GM18868 (cell line): ENCODE measurements at regions not wholly inside any gene's neighbourhood (a gene's known extent, or its start where the extent isn't known, plus 50 kb on each side); places are given as distances from the start of the nearest gene placed in this dataset.

Experiments
- ATAC-seq: cut with Tn5 transposase; IDR thresholded peaks from one replicate; pipeline ENCODE4 v1.9.1; 2021; ENCODE audit warnings: mild to moderate bottlenecking, moderate library complexity; ENCODE audit not compliant: unreplicated experiment

GRCh38 chr20:41889126-41889843, 271.1 kb upstream of the CHD6 start:
- no peak for ATAC-seq

GRCh38 chr20:41888434-41888833, 270.3 kb upstream of the CHD6 start:
- no peak for ATAC-seq

- no peak for ATAC-seq
Observed at GRCh38 chr20:41887500-41887899, 269.3 kb upstream of the CHD6 start.

- ATAC-seq, result no peak
Observed at GRCh38 chr20:41881466-41882046, 263.4 kb upstream of the CHD6 start.

- no peak for ATAC-seq
Observed at GRCh38 chr20:41879123-41879522, 260.9 kb upstream of the CHD6 start.

- ATAC-seq, result no peak
Observed at GRCh38 chr20:41877911-41878310, 259.7 kb upstream of the CHD6 start.

GRCh38 chr20:41874658-41875057, 256.5 kb upstream of the CHD6 start:
- ATAC-seq, result no peak

GRCh38 chr20:41872930-41873329, 254.8 kb upstream of the CHD6 start:
- no peak for ATAC-seq

- no peak for ATAC-seq
Observed at GRCh38 chr20:41870869-41871462, 252.8 kb upstream of the CHD6 start.

- ATAC-seq, result no peak
Observed at GRCh38 chr20:41869261-41869660, 251.1 kb upstream of the CHD6 start.

- no peak for ATAC-seq
Observed at GRCh38 chr20:41865938-41866337, 247.8 kb upstream of the CHD6 start.

GRCh38 chr20:41862476-41862875, 244.3 kb upstream of the CHD6 start:
- ATAC-seq, result no peak

- ATAC-seq, result no peak
Observed at GRCh38 chr20:41861772-41862422, 243.7 kb upstream of the CHD6 start.

GRCh38 chr20:41854765-41855164, 236.6 kb upstream of the CHD6 start:
- ATAC-seq, result no peak

GRCh38 chr20:41853806-41854205, 235.6 kb upstream of the CHD6 start:
- no peak for ATAC-seq

- ATAC-seq, result no peak
Observed at GRCh38 chr20:41848180-41848579, 230.0 kb upstream of the CHD6 start.

GRCh38 chr20:41837669-41838224, 219.6 kb upstream of the CHD6 start:
- ATAC-seq, result no peak

- ATAC-seq, result no peak
Observed at GRCh38 chr20:41833739-41834138, 215.6 kb upstream of the CHD6 start.

- ATAC-seq, result no peak
Observed at GRCh38 chr20:41830702-41831101, 212.5 kb upstream of the CHD6 start.

- ATAC-seq, result no peak
Observed at GRCh38 chr20:41819436-41819835, 201.3 kb upstream of the CHD6 start.

GRCh38 chr20:41818991-41819390, 200.8 kb upstream of the CHD6 start:
- no peak for ATAC-seq

- no peak for ATAC-seq
Observed at GRCh38 chr20:41818369-41818768, 200.2 kb upstream of the CHD6 start.
